ENCODE measurements at regions not wholly inside any gene's neighbourhood (a gene's known extent, or its start where the extent isn't known, plus 50 kb on each side); places are given as distances from the start of the nearest gene placed in this dataset.

DNA sequence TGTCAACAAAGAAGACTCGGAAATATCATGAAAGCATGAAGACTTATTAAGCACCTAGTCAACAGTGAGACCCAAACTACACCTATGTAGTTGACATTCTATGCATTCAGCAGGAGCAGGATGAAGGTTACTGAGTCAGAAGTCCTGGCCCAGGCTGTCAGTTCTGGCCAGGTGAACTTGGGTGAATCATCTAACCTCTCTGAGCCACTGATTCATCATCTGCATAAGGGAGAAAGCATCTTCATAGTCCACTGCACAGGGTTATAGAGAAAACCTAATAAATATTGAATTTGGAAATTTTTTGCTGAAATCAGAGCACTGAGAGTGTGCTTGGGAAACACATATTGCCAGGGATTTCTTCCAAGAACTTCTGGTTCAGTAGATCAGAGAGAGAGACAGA is 296.0 kb upstream of the SFRP2 start:
- TF ChIP-seq, protein P1, sequence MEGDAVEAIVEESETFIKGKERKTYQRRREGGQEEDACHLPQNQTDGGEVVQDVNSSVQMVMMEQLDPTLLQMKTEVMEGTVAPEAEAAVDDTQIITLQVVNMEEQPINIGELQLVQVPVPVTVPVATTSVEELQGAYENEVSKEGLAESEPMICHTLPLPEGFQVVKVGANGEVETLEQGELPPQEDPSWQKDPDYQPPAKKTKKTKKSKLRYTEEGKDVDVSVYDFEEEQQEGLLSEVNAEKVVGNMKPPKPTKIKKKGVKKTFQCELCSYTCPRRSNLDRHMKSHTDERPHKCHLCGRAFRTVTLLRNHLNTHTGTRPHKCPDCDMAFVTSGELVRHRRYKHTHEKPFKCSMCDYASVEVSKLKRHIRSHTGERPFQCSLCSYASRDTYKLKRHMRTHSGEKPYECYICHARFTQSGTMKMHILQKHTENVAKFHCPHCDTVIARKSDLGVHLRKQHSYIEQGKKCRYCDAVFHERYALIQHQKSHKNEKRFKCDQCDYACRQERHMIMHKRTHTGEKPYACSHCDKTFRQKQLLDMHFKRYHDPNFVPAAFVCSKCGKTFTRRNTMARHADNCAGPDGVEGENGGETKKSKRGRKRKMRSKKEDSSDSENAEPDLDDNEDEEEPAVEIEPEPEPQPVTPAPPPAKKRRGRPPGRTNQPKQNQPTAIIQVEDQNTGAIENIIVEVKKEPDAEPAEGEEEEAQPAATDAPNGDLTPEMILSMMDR (conservative IDR thresholded peaks at IDR 0.05; ENCODE audit: low read depth in 2 of 2): no peak
- TF ChIP-seq EZH2 (IDR thresholded peaks at IDR 0.05; ENCODE audit: low read depth, unreplicated experiment) (no peak), POLR2AphosphoS5 (IDR thresholded peaks at IDR 0.05; ENCODE audit: low read depth) (no peak), EZH2phosphoT487 (IDR thresholded peaks at IDR 0.05; ENCODE audit: unreplicated experiment) (no peak), CREB1 (CRISPR knock-in tag; IDR thresholded peaks at IDR 0.05; ENCODE audit: low read depth) (no peak)
- TF ChIP-seq, protein P2, sequence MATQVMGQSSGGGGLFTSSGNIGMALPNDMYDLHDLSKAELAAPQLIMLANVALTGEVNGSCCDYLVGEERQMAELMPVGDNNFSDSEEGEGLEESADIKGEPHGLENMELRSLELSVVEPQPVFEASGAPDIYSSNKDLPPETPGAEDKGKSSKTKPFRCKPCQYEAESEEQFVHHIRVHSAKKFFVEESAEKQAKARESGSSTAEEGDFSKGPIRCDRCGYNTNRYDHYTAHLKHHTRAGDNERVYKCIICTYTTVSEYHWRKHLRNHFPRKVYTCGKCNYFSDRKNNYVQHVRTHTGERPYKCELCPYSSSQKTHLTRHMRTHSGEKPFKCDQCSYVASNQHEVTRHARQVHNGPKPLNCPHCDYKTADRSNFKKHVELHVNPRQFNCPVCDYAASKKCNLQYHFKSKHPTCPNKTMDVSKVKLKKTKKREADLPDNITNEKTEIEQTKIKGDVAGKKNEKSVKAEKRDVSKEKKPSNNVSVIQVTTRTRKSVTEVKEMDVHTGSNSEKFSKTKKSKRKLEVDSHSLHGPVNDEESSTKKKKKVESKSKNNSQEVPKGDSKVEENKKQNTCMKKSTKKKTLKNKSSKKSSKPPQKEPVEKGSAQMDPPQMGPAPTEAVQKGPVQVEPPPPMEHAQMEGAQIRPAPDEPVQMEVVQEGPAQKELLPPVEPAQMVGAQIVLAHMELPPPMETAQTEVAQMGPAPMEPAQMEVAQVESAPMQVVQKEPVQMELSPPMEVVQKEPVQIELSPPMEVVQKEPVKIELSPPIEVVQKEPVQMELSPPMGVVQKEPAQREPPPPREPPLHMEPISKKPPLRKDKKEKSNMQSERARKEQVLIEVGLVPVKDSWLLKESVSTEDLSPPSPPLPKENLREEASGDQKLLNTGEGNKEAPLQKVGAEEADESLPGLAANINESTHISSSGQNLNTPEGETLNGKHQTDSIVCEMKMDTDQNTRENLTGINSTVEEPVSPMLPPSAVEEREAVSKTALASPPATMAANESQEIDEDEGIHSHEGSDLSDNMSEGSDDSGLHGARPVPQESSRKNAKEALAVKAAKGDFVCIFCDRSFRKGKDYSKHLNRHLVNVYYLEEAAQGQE (IDR thresholded peaks at IDR 0.05; ENCODE audit: unreplicated experiment): no peak
